HG03571 (cell line): ENCODE measurements at regions not wholly inside any gene's neighbourhood (a gene's known extent, or its start where the extent isn't known, plus 50 kb on each side); places are given as distances from the start of the nearest gene placed in this dataset.

Source experiments
- ATAC-seq: cut with Tn5 transposase; IDR thresholded peaks from one replicate; pipeline ENCODE4 v1.9.1; 2021; ENCODE audit not compliant: unreplicated experiment

DNA sequence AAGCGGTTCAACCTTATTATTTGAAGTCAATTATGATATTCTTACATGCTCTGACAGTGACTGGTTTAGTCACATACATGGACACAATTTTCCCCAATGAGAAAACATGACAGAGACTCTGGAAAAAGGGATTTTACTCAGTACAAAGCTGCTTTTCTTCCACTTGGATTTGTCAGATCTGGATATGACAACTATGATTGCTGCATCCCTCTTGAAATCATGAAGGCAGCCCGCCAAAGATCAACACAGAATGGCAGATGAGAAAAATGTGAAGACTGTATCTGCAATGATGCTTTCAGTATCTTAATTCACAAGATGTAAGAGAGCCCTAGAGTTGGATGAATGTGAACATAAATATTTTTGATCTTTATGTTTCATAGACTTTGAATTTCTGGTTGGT lies 439.6 kb downstream of the CDH8 start:
- ATAC-seq = no peak

DNA sequence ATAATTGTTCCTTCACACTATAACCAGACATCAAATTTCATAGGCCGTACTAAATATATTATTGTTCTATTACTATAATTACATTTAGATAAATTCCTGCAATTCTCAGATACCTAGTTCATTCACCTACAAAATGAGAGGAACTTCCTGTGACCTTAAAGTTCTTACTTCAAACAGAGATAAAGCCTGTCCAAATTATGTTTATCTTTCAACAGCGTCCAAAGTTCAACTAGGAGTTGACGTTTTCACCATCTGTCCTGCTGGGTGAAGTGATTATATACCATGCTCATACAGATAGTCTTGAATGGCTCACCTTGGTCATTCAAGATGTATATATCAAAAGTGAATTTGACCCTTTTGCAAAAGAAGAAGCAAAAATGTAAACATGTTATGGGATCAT lies 440.6 kb downstream of the CDH8 start:
- ATAC-seq = no peak

GRCh38 chr16:61590577-61590976 lies 445.7 kb downstream of the CDH8 start:
- ATAC-seq = no peak

- ATAC-seq = no peak
Measured at GRCh38 chr16:61587526-61587925, 448.7 kb downstream of the CDH8 start.

- no peak for ATAC-seq
Measured at GRCh38 chr16:61581417-61582046, 454.7 kb downstream of the CDH8 start.

DNA sequence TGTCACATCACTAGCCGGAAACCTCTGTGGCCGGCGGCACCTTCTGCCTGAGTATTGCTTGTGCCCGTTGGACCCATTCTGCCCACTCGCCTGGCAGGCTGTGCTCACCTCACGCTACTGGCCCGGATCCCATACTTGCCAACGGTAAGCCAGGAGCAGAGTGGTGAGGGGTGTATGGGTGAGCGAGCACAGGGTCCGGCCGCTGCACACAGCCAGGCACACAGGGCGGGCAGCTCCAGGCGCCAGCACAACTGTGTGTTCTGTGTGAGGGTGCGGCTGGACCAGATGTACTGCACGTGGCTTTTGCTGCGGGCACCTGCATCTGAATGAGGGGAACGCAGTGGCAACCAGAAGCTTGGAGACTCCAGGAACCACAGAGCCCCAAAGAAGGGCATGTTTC lies 455.7 kb downstream of the CDH8 start:
- no peak for ATAC-seq

GRCh38 chr16:61579195-61579594 lies 457.0 kb downstream of the CDH8 start:
- ATAC-seq = no peak

GRCh38 chr16:61576476-61576875 lies 459.8 kb downstream of the CDH8 start:
- ATAC-seq = no peak

DNA sequence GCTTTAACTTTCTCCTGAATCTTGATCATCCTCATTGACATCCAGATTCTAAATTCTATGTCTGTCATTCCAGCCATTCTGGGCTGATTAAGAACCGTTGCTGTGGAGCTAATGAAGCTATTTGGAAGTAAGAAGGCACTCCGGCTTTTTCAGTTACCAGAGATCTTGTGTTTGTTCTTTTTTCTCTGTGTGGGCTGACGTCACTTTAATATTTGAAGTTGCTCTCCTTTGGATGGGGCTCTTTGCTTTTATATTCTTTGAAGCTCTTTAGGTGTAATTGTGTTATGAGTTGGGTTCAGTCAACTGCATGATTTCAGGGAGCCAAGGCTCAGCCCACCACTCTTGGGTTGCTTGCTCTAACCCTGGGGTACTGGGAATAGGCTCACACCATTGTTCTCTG lies 460.6 kb downstream of the CDH8 start:
- ATAC-seq = no peak

DNA sequence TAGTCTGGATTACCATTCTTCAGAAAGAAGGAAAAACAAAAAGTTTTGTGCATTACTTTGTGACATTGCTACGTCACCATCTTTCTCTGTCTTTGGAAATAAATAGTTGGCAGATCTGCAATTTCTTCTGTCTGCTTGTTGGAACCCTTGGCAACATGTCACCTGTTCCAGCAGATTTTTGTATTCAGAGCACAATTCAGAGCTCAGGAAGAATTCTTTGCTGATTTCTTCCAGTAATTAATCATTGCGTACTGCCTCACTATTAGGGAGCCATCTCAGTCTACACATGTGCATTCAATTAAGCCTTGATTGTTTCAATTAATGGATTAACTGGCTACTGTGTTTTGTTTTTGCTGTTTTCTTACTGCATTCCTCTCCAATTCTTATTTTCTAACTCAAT lies 467.2 kb downstream of the CDH8 start:
- no peak for ATAC-seq

GRCh38 chr16:61564716-61565115 lies 471.5 kb downstream of the CDH8 start:
- ATAC-seq = no peak

- ATAC-seq = no peak
Measured at GRCh38 chr16:61555718-61556441, 480.4 kb downstream of the CDH8 start.

DNA sequence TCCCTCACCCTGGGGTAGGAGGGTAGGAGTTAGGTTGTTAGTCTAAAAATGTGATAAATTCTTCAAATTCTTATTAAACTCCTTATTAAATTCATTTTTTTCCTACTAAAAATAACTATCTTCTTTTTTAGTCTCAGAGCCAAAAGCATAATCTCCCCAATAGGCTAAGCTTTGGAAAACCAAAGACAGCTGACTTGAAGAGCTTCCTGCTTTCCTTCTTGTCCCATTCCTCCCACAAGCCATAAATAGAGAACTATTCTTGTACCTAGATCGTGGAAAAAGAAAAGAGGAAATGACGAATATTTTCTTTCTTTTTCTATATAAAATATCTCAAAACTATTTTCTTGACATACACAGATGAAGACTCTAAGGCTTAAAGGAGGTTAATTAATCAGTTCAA lies 486.9 kb downstream of the CDH8 start:
- no peak for ATAC-seq

DNA sequence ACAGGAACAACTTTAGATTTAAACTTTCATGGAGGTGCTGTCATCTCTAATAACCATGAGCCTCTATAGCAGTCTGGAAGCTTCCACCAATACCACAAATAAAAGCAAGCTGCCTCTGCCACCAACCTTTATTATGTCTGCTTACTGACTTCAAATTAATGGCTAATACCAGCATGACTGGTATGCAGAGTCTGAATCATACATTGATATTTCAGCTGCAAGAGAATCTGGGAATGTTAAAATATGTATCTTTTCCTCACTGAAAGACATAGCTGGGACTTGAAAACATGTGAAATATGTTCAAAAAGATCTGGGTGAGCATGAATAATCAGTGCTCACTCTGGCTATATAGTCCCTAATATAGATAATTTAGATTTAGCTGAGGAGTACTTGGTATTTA lies 488.6 kb downstream of the CDH8 start:
- ATAC-seq = no peak

DNA sequence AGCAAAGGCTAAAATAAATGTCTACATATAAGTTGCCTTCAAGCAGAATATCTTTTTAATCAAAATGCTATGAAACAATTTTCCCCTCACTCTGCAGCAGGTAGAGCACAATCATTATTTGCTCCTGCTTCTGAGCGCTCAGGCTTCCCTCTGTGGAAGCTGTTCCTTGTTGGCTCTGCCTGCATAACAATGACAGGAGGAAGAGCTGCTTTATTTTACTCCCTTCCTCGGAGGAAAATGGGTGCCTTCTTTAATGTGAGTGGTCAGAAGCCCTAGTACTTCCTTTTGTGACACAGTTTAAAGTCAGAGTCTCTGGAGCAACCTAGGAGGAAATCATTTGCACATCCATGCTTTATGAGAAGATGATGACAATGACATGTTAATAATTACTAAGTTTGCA lies 492.1 kb downstream of the CDH8 start:
- no peak for ATAC-seq

DNA sequence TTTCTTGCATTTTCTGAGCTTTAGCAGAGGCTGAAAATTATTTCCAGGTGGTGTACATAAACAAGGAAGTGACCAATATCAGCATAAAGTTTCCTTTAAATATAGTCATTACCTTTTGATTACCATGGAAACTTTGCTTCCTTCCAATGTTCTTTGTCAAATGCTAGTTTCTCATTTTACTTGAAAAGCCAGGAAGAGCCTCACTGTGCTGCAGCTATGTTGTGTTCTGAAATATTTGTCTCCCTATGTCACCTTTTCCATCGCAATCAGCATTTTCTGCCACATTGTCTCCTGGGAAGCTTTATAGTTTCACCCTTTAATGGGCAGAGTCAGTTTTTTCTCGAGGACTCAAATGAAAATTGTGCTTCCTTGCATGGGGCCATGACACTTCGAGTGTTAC lies 496.0 kb downstream of the CDH8 start:
- ATAC-seq = no peak

DNA sequence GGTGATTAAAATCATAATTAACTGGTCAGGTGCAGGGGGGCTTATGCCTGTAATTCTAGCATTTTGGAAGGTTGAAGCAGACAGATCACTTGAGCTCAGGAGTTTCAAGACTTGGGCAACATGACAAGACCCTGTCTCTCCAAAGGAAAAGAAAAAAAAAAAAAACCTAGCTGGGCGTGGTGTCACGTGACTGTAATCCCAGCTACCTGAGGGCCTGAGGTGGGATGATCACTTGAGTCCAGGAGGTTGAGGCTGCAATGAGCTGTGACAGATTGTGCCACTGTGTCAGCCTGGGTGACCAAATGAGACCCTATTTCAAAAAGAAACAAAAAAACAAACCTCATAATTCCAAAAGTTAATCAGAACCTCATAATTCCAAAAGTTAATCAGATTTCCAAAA lies 505.5 kb downstream of the CDH8 start:
- no peak for ATAC-seq

- ATAC-seq = no peak
Measured at GRCh38 chr16:61500851-61501250, 535.4 kb downstream of the CDH8 start.

DNA sequence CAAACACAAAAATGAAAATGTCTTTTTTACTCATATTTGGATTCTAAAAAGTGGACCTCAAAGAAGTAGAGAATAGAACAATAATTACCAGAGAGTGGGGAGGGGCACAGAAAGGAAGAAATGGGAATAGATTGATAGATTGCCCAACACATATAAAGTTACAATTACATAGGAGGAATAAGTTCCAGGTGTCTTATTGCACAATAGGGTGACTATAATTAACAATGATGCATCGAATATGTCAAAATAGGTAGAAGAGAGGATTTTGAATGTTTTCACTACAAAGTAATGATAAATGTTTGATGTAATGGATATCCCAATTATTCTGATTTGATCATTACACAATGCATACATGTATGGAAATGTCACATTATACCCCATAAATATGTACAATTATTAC lies 556.0 kb downstream of the CDH8 start:
- ATAC-seq = no peak

GRCh38 chr16:61471737-61472136 lies 564.5 kb downstream of the CDH8 start:
- no peak for ATAC-seq

DNA sequence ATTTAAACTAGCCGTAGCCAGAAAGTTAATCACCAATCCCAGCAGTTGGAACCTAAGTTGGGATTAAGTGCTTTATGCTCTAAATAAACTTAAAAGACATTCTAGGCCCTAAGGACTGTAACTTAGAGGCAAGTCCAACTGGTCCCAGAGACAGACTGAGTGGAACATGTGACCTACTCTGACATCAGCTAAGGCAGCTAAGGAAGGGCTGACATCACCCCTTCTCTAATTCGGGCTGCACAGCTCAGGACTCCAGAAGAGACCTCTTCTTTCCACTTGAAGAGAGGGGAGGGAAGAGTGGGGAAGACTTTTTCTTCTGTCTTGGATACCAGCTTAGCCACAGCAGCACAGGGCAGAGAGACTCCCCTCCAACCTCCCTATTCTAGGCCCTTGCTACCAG lies 565.2 kb downstream of the CDH8 start:
- no peak for ATAC-seq

GRCh38 chr16:61465285-61465684 lies 571.0 kb downstream of the CDH8 start:
- ATAC-seq = no peak

DNA sequence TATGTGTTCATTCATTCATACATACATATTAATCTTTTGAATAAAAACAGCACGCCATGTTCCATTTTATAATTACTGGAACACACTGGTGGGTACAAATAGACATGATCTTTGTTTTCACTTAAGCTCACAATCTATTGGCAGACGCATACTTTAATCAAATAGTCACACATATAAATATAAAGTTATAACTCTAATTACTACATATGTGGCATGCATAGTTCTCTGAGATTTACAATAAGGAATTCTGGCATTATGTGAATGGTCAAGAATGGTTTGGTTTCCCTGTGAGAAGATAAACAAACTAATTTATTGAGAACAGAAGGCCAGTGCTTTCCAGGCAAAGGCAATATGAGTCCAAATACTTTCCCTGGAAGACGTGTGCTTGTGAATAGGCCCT lies 576.2 kb downstream of the CDH8 start:
- ATAC-seq = no peak
